H9 (cell line): ENCODE measurements at regions not wholly inside any gene's neighbourhood (a gene's known extent, or its start where the extent isn't known, plus 50 kb on each side); places are given as distances from the start of the nearest gene placed in this dataset.

Source experiments
- DNase-seq: peaks from one replicate; pipeline ENCODE4 v3.0.0-alpha.2; 2017
- H2AFZ ChIP-seq: one replicate; pipeline ENCODE4 v1.6.1; 2013; ENCODE audit warnings: mild to moderate bottlenecking, low read length, control low read depth, moderate library complexity
- H2AK5ac ChIP-seq: 2 replicates; pipeline ENCODE4 v1.6.1; 2013; ENCODE audit warnings: low read length, control low read depth, mixed read lengths; ENCODE audit not compliant: insufficient read length
- H2BK120ac ChIP-seq: one replicate; pipeline ENCODE4 v1.6.1; 2013; ENCODE audit warnings: low read depth, mild to moderate bottlenecking, low read length, control low read depth, inconsistent platforms; ENCODE audit not compliant: poor library complexity, severe bottlenecking
- H2BK12ac ChIP-seq: 2 replicates; pipeline ENCODE4 v1.6.1; 2013; ENCODE audit warnings: low read length, control low read depth, mixed read lengths, low read depth; ENCODE audit not compliant: insufficient read length
- H2BK15ac ChIP-seq: 2 replicates; pipeline ENCODE4 v1.6.1; 2013; ENCODE audit warnings: low read depth, low read length, control low read depth
- H2BK20ac ChIP-seq: one replicate; pipeline ENCODE4 v1.6.1; 2013; ENCODE audit warnings: low read depth, mild to moderate bottlenecking, low read length, control low read depth, inconsistent platforms; ENCODE audit not compliant: poor library complexity, severe bottlenecking
- H2BK5ac ChIP-seq: 2 replicates; pipeline ENCODE4 v1.6.1; 2013; ENCODE audit warnings: low read length, control low read depth, mixed read lengths; ENCODE audit not compliant: insufficient read length
- H3K14ac ChIP-seq: 2 replicates; pipeline ENCODE4 v1.6.1; 2013; ENCODE audit warnings: low read length, control low read depth; ENCODE audit not compliant: insufficient read depth
- H3K18ac ChIP-seq: 2 replicates; pipeline ENCODE4 v1.6.1; 2013; ENCODE audit warnings: low read depth, mild to moderate bottlenecking, mixed read lengths, low read length, control low read depth; ENCODE audit not compliant: insufficient read length
- H3K23ac ChIP-seq: 2 replicates; pipeline ENCODE4 v1.6.1; 2013; ENCODE audit warnings: low read length, control low read depth, mixed read lengths, low read depth; ENCODE audit not compliant: insufficient read length
- H3K23me2 ChIP-seq: 2 replicates; pipeline ENCODE4 v1.6.1; 2013; ENCODE audit warnings: low read depth, mild to moderate bottlenecking, mixed read lengths, low read length, control low read depth; ENCODE audit not compliant: insufficient read length, poor library complexity, severe bottlenecking
- H3K27ac ChIP-seq: 2 replicates; pipeline ENCODE4 v1.5.1; 2013; ENCODE audit warnings: low read length, control low read depth, mixed read lengths, low read depth; ENCODE audit not compliant: insufficient read length
- H3K27me3 ChIP-seq: 2 replicates; pipeline ENCODE4 v1.6.1; 2013; ENCODE audit warnings: low read length, control low read depth, inconsistent platforms; ENCODE audit not compliant: insufficient read depth
- H3K4ac ChIP-seq: 2 replicates; pipeline ENCODE4 v1.6.1; 2013; ENCODE audit warnings: low read depth, mild to moderate bottlenecking, control low read depth, inconsistent platforms, low read length, moderate library complexity
- H3K4me1 ChIP-seq: 2 replicates; pipeline ENCODE4 v1.6.1; 2013; ENCODE audit warnings: low read length, control low read depth, inconsistent platforms; ENCODE audit not compliant: insufficient read depth
- H3K4me2 ChIP-seq: 2 replicates; pipeline ENCODE4 v1.6.1; 2013; ENCODE audit warnings: low read length, control low read depth, mixed read lengths; ENCODE audit not compliant: insufficient read length, insufficient read depth
- H3K56ac ChIP-seq: 2 replicates; pipeline ENCODE4 v1.6.1; 2013; ENCODE audit warnings: low read depth, mild to moderate bottlenecking, mixed read lengths, low read length, control low read depth; ENCODE audit not compliant: insufficient read length
- H3K79me1 ChIP-seq: 2 replicates; pipeline ENCODE4 v1.6.1; 2013; ENCODE audit warnings: low read depth, mild to moderate bottlenecking, moderate library complexity, low read length, control low read depth, inconsistent platforms; ENCODE audit not compliant: insufficient read depth, poor library complexity, severe bottlenecking
- H3K79me2 ChIP-seq: 2 replicates; pipeline ENCODE4 v1.6.1; 2013; ENCODE audit warnings: low read length, control low read depth, inconsistent platforms; ENCODE audit not compliant: insufficient read depth
- H3K9ac ChIP-seq: 2 replicates; pipeline ENCODE4 v1.6.1; 2013; ENCODE audit warnings: low read length, control low read depth, mixed read lengths; ENCODE audit not compliant: insufficient read length; ENCODE audit errors: extremely low read depth
- H3K9me3 ChIP-seq: one replicate; pipeline ENCODE4 v1.6.1; 2013; ENCODE audit warnings: low read depth, low read length, inconsistent platforms; ENCODE audit not compliant: control insufficient read depth
- H3T11ph ChIP-seq: one replicate; pipeline ENCODE4 v1.6.1; 2013; ENCODE audit warnings: mild to moderate bottlenecking, low read length, control low read depth, inconsistent platforms
- H4K20me1 ChIP-seq: one replicate; pipeline ENCODE4 v1.6.1; 2013; ENCODE audit not compliant: control insufficient read depth, insufficient read length, insufficient read depth
- H4K5ac ChIP-seq: 2 replicates; pipeline ENCODE4 v1.6.1; 2013; ENCODE audit warnings: low read depth, mild to moderate bottlenecking, mixed read lengths, low read length, control low read depth; ENCODE audit not compliant: insufficient read length
- H4K8ac ChIP-seq: replicated peaks from 2 replicates; pipeline ENCODE4 v1.6.1; 2013; ENCODE audit warnings: low read length, control low read depth, mixed read lengths, low read depth; ENCODE audit not compliant: insufficient read length
- H4K91ac ChIP-seq: 2 replicates; pipeline ENCODE4 v1.6.1; 2013; ENCODE audit warnings: low read depth, mild to moderate bottlenecking, moderate library complexity, mixed read lengths, low read length, control low read depth; ENCODE audit not compliant: insufficient read length
- H3K27ac Mint-ChIP-seq, 3 experiments: 2 replicates in 2 of 3; 3 replicates in 1 of 3; pipeline ENCODE4 v1.8.0; 2020 to 2021; ENCODE audit warnings: mixed read lengths in 3 of 3, mild to moderate bottlenecking in 1 of 3, moderate library complexity in 1 of 3
- H3K27me3 Mint-ChIP-seq: 2 replicates; pipeline ENCODE4 v1.8.0; 2021; ENCODE audit warnings: low read depth, mild to moderate bottlenecking, moderate library complexity, mixed read lengths
- H3K36me3 Mint-ChIP-seq, 3 experiments: 2 replicates in 2 of 3; 3 replicates in 1 of 3; pipeline ENCODE4 v1.8.0; 2020 to 2021; ENCODE audit warnings: low read depth in 3 of 3, mixed read lengths in 3 of 3; ENCODE audit not compliant: insufficient read depth in 1 of 3
- H3K4me1 Mint-ChIP-seq, 2 experiments: 2 replicates each; pipeline ENCODE4 v1.8.0; 2020; ENCODE audit warnings: mixed read lengths in 2 of 2
- H3K4me3 Mint-ChIP-seq, 2 experiments: 2 replicates in 1 of 2; 3 replicates in 1 of 2; pipeline ENCODE4 v1.8.0; 2020 to 2021; ENCODE audit warnings: mild to moderate bottlenecking in 2 of 2, mixed read lengths in 2 of 2, moderate library complexity in 1 of 2
- H3K9me3 Mint-ChIP-seq, 2 experiments: 2 replicates in 1 of 2; 3 replicates in 1 of 2; pipeline ENCODE4 v1.8.0; 2020; ENCODE audit warnings: mild to moderate bottlenecking in 2 of 2, mixed read lengths in 2 of 2, moderate library complexity in 1 of 2
- CTCF ChIP-seq: fragments of 200-600 bp; sonication (generic); conservative IDR thresholded peaks from 3 replicates; pipeline ENCODE4 v1.8.0; 2021; ENCODE audit warnings: antibody characterized with exemption, mild to moderate bottlenecking
- whole genome bisulfite sequencing: extraction: QIAGEN DNeasy Blood & Tissue Kit; methylation state at CpG from one replicate; pipeline ENCODE4 v1.1.7; 2013; ENCODE audit warnings: missing lambda C conversion rate, low lambda C conversion rate, mixed read lengths; ENCODE audit not compliant: insufficient read length; ENCODE audit errors: extremely low coverage; 5-methylcytosine and 5-hydroxymethylcytosine counted together

DNA sequence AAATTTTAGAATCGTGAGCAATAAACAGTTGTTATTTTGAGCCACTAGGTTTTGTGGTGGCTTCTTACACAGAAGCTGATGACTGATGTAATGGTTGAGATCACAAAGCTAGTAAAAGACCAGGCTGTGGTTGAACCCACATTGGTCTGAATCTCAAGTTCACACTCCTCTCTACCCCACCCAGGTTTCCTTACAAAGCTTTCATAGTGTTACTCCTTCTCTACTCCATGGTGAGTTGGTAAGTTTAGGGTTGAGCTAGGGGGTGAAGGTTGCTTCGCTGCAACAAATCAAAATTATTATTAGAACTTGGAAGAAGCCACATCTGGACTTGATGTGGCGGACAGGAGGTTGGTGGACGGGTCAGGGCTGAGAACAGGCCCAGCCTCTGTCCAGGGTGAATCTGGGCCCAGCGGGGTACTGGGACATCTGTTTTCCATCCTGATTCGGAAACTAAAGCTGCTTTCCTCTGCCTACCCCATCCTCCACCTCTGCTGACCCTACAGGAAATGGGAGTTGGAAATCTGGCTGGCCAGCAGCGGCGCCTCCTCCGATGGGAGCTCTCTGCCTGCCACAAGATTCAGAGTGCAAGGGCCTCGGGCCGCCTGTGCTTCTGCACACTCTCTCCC is 86.3 kb downstream of the ZFP36L2 start:
- Histone ChIP-seq H3K56ac (no peak overlapping the region), H3K4me1 (peaks cover 2% of the 10 kb centered on the region; the same call in 1 of the 2 replicates), H2BK15ac (no peak overlapping the region), H2BK20ac (no peak overlapping the region), H2BK12ac (no peak overlapping the region), H3K27me3 (no peaks in the 10 kb centered on the region), H3K79me1 (no peaks in the 10 kb centered on the region), H3K23ac (no peak overlapping the region), H2BK120ac (no peak overlapping the region), H2AFZ (no peak overlapping the region), H3K9ac (no peak overlapping the region), H3K23me2 (no peaks in the 10 kb centered on the region), H3T11ph (no peak overlapping the region), H4K8ac (no peak overlapping the region), H3K18ac (no peak overlapping the region), H4K20me1 (no peaks in the 10 kb centered on the region), H4K5ac (no peak overlapping the region), H4K91ac (no peak overlapping the region), H3K79me2 (no peaks in the 10 kb centered on the region), H3K4ac (no peak overlapping the region), H3K27ac (no peak overlapping the region), H3K14ac (no peak overlapping the region), H3K4me2 (no peak overlapping the region), H3K9me3 (no peaks in the 10 kb centered on the region), H2BK5ac (no peak overlapping the region), H2AK5ac (no peak overlapping the region)
- peak overlapping the region in 2 of 3 experiments; percentile 7 to 45; a peak in 3 of 7 replicates for H3K27ac Mint-ChIP-seq
- no CpG with 5 or more reads among the region's 11 CpGs for whole genome bisulfite sequencing
- no peak overlapping the region for H3K4me3 Mint-ChIP-seq
- no peaks in the 10 kb centered on the region for H3K36me3 Mint-ChIP-seq
- H3K9me3 Mint-ChIP-seq: no peaks in the 10 kb centered on the region
- no peak for DNase-seq
- peaks cover 32 to 37% of the 10 kb centered on the region in 2 experiments for H3K4me1 Mint-ChIP-seq
- TF ChIP-seq CTCF: no peak
- H3K27me3 Mint-ChIP-seq: no peaks in the 10 kb centered on the region
